ENCODE measurements at regions not wholly inside any gene's neighbourhood (a gene's known extent, or its start where the extent isn't known, plus 50 kb on each side); places are given as distances from the start of the nearest gene placed in this dataset.

GRCh38 chr9:68626526-68626925 is 78.5 kb upstream of the PIP5K1B start:
- no peak for TF ChIP-seq CTCF (IDR thresholded peaks at IDR 0.05; ENCODE audit: control extremely low read depth in 1 of 3, insufficient read depth in 1 of 3, low read depth in 1 of 3, low read length in 3 of 3)
- no peak for TF ChIP-seq POLR2A (IDR thresholded peaks at IDR 0.05; ENCODE audit: control extremely low read depth in 1 of 2, low read depth in 2 of 2, low read length in 2 of 2)
- TF ChIP-seq CEBPB (IDR thresholded peaks at IDR 0.05; ENCODE audit: low read depth, low read length), result no peak
- TF ChIP-seq EP300 (IDR thresholded peaks at IDR 0.05; ENCODE audit: borderline replicate concordance in 1 of 2, low read depth in 2 of 2, low read length in 2 of 2), result no peak
- TF ChIP-seq TAF1 (IDR thresholded peaks at IDR 0.05; ENCODE audit: low read depth, low read length), result no peak
- no peak for TF ChIP-seq RAD21 (IDR thresholded peaks at IDR 0.05 in 1 of 2, conservative IDR thresholded peaks at IDR 0.05 in 1 of 2; ENCODE audit: low read depth in 2 of 2, low read length in 2 of 2)
- no peak for TF ChIP-seq SIN3A (conservative IDR thresholded peaks at IDR 0.05 in 1 of 2, IDR thresholded peaks at IDR 0.05 in 1 of 2; ENCODE audit: low read depth in 1 of 2, low read length in 2 of 2)
- no peak for TF ChIP-seq JUND (IDR thresholded peaks at IDR 0.05; ENCODE audit: low read length)
- no peak for TF ChIP-seq RFX5 (IDR thresholded peaks at IDR 0.05; ENCODE audit: borderline replicate concordance, low read depth, low read length)
- no peak for TF ChIP-seq BACH1 (IDR thresholded peaks at IDR 0.05; ENCODE audit: low read length)
- no peak for TF ChIP-seq EZH2 (IDR thresholded peaks at IDR 0.05; ENCODE audit: low read depth, low read length, severe bottlenecking)
- TF ChIP-seq TEAD4 (IDR thresholded peaks at IDR 0.05; ENCODE audit: low read depth, low read length), result no peak
- no peak for TF ChIP-seq MAX (IDR thresholded peaks at IDR 0.05)
- no peak for TF ChIP-seq HDAC2 (IDR thresholded peaks at IDR 0.05; ENCODE audit: borderline replicate concordance in 1 of 2, low read depth in 2 of 2, low read length in 2 of 2)
